DOHH2 (cell line): ENCODE measurements at regions not wholly inside any gene's neighbourhood (a gene's known extent, or its start where the extent isn't known, plus 50 kb on each side); places are given as distances from the start of the nearest gene placed in this dataset.

Experiments used
- EZH2phosphoT487 ChIP-seq: fragments of 200-600 bp; sonication (generic); IDR thresholded peaks from 2 replicates; pipeline ENCODE4 v1.6.1; 2017; ENCODE audit warnings: borderline replicate concordance, mild to moderate bottlenecking, antibody characterized with exemption, low read length, moderate library complexity, mixed read lengths
- TF ChIP-seq, protein P1 (sequence below): fragments of 200-600 bp; sonication (generic); IDR thresholded peaks from one replicate; pipeline ENCODE4 v1.5.1; 2014; ENCODE audit warnings: antibody characterized with exemption, mild to moderate bottlenecking, low read depth, low read length; ENCODE audit not compliant: poor library complexity, severe bottlenecking

DNA sequence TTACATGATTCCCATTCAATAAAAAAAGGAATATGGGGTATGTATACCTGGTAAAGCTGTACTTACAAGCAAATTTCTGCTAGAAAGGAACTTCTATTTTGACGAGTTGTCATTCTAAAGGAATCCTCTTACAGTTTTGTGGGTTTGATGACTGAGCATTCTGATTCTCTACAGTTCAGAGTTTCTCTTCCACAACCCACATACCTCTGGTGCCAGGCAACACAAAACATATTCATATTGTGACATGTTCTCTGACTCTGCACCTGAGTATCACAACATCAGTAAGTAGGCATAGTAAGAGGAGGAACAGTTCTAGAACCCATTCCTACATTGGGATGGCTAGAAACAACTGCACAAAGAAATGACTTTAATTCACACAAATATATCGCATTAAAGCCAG, 636.6 kb downstream of the MED13L start:
- TF ChIP-seq, protein P1, sequence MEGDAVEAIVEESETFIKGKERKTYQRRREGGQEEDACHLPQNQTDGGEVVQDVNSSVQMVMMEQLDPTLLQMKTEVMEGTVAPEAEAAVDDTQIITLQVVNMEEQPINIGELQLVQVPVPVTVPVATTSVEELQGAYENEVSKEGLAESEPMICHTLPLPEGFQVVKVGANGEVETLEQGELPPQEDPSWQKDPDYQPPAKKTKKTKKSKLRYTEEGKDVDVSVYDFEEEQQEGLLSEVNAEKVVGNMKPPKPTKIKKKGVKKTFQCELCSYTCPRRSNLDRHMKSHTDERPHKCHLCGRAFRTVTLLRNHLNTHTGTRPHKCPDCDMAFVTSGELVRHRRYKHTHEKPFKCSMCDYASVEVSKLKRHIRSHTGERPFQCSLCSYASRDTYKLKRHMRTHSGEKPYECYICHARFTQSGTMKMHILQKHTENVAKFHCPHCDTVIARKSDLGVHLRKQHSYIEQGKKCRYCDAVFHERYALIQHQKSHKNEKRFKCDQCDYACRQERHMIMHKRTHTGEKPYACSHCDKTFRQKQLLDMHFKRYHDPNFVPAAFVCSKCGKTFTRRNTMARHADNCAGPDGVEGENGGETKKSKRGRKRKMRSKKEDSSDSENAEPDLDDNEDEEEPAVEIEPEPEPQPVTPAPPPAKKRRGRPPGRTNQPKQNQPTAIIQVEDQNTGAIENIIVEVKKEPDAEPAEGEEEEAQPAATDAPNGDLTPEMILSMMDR = no peak
- TF ChIP-seq EZH2phosphoT487 = no peak
